GM10847 (cell line): ENCODE measurements at regions not wholly inside any gene's neighbourhood (a gene's known extent, or its start where the extent isn't known, plus 50 kb on each side); places are given as distances from the start of the nearest gene placed in this dataset.

Experiments used
- POLR2A ChIP-seq: IDR thresholded peaks from 2 replicates; pipeline ENCODE4 v1.6.1; 2011; ENCODE audit not compliant: insufficient read length; ENCODE audit errors: extremely low read depth

DNA sequence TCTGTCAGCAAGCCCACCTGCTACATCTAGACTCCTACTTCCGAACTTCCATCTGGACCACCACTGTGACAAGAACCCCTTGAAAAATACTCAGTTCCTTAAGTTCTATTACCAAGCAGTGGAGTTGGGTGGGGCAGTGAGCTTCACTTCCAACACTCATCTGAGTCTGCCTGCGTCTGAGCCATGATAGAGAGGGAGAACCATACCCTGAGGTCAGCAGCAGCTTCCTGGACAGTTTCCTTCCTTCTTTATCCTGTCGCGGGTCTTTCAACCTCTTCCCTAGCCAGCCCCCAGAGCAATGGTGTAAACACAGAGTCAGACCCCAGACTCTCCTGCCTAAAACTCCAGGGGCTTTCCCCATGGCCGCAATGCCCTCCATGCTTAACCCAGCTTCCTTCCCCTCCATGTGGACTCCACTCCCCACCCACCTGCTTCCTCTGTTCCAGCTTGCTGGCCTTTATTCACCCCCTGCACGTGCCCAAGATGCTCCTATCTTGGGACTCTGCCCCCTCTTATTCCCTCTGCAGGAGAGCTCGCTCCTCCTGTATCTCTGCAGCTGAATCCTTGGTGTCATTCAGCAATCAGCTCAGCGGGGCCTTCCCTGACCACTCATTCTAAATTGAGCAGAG lies 211.2 kb downstream of the SHQ1 start:
- TF ChIP-seq POLR2A, result no peak

DNA sequence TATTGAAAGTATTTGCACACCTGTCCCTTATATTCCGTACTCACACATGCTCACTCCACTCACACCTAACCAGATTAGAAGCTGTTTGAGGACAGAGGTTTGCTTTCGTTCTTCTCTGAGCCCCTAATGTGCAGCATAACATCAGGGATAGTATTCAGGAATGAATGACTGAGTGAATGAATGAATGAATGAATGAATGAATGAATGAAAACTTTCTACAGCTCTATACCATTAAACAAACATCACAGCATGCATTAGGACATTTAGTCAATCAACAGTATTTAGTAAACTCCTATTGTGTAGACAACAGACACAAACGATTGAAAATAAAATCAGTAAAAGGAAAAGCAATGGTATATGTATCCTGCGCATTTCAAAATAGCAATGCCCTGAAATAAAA lies 212.7 kb downstream of the SHQ1 start:
- TF ChIP-seq POLR2A, result no peak

GRCh38 chr3:72634128-72634527 lies 214.1 kb downstream of the SHQ1 start:
- TF ChIP-seq POLR2A, result no peak

DNA sequence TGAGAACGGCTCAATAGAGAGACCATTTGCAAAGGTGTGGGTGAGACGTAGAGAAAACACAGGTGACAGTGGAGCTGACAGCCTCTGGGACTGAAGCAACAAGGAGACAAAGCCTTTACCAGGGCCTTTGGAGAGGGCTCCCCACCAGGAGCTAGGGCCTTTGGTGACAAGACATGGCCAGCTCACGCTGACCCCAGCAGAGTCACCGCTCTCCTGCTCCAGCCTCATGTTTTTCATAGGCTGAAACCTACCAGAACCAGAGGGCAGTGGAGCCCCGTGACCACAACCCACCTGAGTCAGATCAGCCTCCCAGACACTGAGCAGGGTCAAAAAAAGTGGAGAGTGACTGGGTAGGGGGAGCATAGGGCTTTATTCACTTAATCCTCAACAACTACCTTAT lies 214.7 kb downstream of the SHQ1 start:
- no peak for TF ChIP-seq POLR2A

- TF ChIP-seq POLR2A, result no peak
Measured at GRCh38 chr3:72633121-72633520, 215.1 kb downstream of the SHQ1 start.

DNA sequence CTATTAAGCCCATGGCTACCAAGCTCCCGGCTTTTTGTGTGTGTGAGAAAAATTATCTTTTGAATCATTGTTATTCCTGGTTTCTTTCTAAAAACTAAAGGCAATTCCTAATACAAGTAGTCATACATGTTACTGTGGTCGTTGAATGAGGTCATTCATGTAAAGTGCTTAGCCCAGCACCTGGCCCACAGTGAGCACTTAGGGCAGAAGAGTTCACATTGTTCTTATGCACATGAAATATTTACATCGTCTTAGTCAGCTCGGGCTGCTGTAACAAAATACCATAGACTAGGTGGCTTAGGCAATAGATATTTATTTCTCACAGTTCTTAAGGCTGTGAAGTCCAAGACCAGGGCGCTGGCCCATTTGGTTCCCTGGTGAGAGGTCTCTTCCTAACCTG lies 216.1 kb downstream of the SHQ1 start:
- TF ChIP-seq POLR2A, result no peak

GRCh38 chr3:72630969-72631344 lies 217.3 kb downstream of the SHQ1 start:
- no peak for TF ChIP-seq POLR2A

GRCh38 chr3:72630327-72630968 lies 217.8 kb downstream of the SHQ1 start:
- TF ChIP-seq POLR2A, result no peak

- no peak for TF ChIP-seq POLR2A
Measured at GRCh38 chr3:72629191-72629631, 219.0 kb downstream of the SHQ1 start.

GRCh38 chr3:72628065-72628464 lies 220.2 kb downstream of the SHQ1 start:
- TF ChIP-seq POLR2A, result no peak

DNA sequence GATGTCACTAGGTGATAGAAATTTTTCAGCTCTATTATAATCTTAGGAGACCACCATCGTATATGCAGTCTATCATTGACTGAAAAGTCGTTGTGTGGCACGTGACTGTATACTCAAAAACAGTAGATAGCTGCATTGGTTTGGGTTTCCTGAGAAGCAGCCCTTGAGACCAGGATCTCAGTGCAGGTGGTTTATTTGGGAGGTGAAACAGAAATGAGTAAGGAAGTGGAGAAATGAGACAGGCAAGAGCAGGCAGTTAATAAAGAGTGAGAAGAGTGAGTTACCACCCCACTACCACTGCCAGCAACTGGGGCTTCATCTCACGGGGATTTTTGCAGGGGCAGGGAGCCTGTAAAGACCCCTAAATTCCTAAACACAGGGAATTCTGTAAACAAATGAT lies 221.0 kb downstream of the SHQ1 start:
- no peak for TF ChIP-seq POLR2A

- TF ChIP-seq POLR2A, result no peak
Measured at GRCh38 chr3:72625602-72626337, 222.5 kb downstream of the SHQ1 start.

- TF ChIP-seq POLR2A, result no peak
Measured at GRCh38 chr3:72624656-72625055, 223.6 kb downstream of the SHQ1 start.

DNA sequence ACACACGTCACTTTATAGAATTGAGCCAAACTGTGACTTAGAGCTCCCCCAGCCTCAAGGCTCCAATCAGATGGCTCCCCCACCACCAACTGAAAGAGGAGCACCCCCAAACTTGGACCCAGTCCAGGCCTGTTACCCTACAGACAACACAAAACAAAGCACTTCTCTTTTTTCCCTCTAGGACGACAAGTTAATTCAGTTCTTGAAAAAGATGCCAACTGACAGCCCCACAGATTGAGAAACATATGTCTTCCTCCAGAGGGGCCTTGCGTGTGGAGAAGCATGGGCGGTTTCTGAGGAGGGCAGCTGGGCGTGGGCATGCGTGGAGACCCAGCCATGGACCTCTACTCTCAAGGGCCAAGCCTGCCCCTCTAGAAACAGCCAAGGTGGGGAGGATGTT lies 229.5 kb downstream of the SHQ1 start:
- TF ChIP-seq POLR2A, result no peak

GRCh38 chr3:72617424-72618024 lies 230.7 kb downstream of the SHQ1 start:
- TF ChIP-seq POLR2A, result no peak

DNA sequence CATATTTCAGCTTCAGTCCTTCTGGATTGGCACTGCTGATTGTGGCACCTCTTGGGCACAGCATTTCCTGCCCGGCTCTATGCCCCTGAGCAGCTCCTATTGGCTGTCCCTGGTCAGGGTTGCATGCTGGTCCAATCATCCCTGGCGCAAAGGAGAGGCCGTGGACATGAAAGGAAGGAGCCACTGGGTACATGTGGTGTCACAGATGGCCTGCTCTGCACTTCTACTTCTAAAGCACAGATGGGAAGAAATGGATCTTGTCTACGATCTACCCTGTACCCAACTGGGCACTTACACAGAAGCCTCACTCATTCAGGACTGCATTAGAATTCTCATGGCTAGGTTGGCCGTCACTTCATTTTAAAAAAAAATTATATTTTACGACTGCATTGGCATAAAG lies 232.5 kb downstream of the SHQ1 start:
- no peak for TF ChIP-seq POLR2A

- TF ChIP-seq POLR2A, result no peak
Measured at GRCh38 chr3:72615182-72615581, 233.1 kb downstream of the SHQ1 start.
